ENCODE measurements at regions not wholly inside any gene's neighbourhood (a gene's known extent, or its start where the extent isn't known, plus 50 kb on each side); places are given as distances from the start of the nearest gene placed in this dataset.

DNA sequence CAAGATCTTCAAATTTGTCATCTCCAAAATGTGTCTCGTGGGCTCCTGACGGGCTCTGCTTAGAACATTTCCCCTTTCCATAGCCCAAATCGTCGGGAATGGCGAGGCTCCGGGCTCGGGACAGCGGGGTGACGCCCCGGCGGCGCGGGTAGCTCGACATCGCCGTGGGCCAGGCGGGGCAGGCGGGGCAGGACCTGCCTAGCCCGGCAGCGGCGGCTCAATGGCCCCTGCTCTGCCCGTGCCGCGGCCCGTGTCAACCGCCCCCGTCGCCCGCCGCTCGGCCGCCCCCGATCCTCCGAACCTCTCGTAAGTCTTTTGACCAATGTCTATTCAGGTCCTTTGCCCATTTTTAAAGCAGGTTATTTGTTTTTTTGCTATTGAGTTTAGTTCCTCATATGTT is 111.2 kb downstream of the PMAIP1 start:
- no peak for TF ChIP-seq POLR2A (conservative IDR thresholded peaks at IDR 0.05)
- TF ChIP-seq, protein P1, sequence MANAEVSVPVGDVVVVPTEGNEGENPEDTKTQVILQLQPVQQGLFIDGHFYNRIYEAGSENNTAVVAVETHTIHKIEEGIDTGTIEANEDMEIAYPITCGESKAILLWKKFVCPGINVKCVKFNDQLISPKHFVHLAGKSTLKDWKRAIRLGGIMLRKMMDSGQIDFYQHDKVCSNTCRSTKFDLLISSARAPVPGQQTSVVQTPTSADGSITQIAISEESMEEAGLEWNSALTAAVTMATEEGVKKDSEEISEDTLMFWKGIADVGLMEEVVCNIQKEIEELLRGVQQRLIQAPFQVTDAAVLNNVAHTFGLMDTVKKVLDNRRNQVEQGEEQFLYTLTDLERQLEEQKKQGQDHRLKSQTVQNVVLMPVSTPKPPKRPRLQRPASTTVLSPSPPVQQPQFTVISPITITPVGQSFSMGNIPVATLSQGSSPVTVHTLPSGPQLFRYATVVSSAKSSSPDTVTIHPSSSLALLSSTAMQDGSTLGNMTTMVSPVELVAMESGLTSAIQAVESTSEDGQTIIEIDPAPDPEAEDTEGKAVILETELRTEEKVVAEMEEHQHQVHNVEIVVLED (CRISPR knock-in tag; IDR thresholded peaks at IDR 0.05) = no peak
- TF ChIP-seq, protein P2, sequence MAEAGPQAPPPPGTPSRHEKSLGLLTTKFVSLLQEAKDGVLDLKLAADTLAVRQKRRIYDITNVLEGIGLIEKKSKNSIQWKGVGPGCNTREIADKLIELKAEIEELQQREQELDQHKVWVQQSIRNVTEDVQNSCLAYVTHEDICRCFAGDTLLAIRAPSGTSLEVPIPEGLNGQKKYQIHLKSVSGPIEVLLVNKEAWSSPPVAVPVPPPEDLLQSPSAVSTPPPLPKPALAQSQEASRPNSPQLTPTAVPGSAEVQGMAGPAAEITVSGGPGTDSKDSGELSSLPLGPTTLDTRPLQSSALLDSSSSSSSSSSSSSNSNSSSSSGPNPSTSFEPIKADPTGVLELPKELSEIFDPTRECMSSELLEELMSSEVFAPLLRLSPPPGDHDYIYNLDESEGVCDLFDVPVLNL (CRISPR knock-in tag; IDR thresholded peaks at IDR 0.05; ENCODE audit: low read depth) = no peak
- no peak for TF ChIP-seq CBX1 (IDR thresholded peaks at IDR 0.05; ENCODE audit: low read depth)
- TF ChIP-seq, protein P3, sequence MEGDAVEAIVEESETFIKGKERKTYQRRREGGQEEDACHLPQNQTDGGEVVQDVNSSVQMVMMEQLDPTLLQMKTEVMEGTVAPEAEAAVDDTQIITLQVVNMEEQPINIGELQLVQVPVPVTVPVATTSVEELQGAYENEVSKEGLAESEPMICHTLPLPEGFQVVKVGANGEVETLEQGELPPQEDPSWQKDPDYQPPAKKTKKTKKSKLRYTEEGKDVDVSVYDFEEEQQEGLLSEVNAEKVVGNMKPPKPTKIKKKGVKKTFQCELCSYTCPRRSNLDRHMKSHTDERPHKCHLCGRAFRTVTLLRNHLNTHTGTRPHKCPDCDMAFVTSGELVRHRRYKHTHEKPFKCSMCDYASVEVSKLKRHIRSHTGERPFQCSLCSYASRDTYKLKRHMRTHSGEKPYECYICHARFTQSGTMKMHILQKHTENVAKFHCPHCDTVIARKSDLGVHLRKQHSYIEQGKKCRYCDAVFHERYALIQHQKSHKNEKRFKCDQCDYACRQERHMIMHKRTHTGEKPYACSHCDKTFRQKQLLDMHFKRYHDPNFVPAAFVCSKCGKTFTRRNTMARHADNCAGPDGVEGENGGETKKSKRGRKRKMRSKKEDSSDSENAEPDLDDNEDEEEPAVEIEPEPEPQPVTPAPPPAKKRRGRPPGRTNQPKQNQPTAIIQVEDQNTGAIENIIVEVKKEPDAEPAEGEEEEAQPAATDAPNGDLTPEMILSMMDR (IDR thresholded peaks at IDR 0.05 in 2 of 3, conservative IDR thresholded peaks at IDR 0.05 in 1 of 3; ENCODE audit: insufficient read depth in 2 of 3, low read depth in 1 of 3, low read length in 3 of 3) = no peak
- no peak for TF ChIP-seq GATA2 (CRISPR knock-in tag; IDR thresholded peaks at IDR 0.05)
- no peak for TF ChIP-seq FOXM1 (IDR thresholded peaks at IDR 0.05; ENCODE audit: low read depth)
- no peak for TF ChIP-seq FOXM1 (CRISPR knock-in tag; IDR thresholded peaks at IDR 0.05; ENCODE audit: low read depth)
- no peak for TF ChIP-seq EZH2 (IDR thresholded peaks at IDR 0.05; ENCODE audit: borderline replicate concordance, low read depth, low read length)
- TF ChIP-seq CEBPB (tag; IDR thresholded peaks at IDR 0.05) = no peak
- TF ChIP-seq, protein P4, sequence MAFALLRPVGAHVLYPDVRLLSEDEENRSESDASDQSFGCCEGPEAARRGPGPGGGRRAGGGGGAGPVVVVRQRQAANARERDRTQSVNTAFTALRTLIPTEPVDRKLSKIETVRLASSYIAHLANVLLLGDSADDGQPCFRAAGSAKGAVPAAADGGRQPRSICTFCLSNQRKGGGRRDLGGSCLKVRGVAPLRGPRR (CRISPR knock-in tag; IDR thresholded peaks at IDR 0.05) = no peak
- TF ChIP-seq, protein P5, sequence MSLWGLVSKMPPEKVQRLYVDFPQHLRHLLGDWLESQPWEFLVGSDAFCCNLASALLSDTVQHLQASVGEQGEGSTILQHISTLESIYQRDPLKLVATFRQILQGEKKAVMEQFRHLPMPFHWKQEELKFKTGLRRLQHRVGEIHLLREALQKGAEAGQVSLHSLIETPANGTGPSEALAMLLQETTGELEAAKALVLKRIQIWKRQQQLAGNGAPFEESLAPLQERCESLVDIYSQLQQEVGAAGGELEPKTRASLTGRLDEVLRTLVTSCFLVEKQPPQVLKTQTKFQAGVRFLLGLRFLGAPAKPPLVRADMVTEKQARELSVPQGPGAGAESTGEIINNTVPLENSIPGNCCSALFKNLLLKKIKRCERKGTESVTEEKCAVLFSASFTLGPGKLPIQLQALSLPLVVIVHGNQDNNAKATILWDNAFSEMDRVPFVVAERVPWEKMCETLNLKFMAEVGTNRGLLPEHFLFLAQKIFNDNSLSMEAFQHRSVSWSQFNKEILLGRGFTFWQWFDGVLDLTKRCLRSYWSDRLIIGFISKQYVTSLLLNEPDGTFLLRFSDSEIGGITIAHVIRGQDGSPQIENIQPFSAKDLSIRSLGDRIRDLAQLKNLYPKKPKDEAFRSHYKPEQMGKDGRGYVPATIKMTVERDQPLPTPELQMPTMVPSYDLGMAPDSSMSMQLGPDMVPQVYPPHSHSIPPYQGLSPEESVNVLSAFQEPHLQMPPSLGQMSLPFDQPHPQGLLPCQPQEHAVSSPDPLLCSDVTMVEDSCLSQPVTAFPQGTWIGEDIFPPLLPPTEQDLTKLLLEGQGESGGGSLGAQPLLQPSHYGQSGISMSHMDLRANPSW (CRISPR knock-in tag; IDR thresholded peaks at IDR 0.05) = no peak
- no peak for TF ChIP-seq SMARCA4 (IDR thresholded peaks at IDR 0.05)
- no peak for TF ChIP-seq RBM39 (optimal IDR thresholded peaks at IDR 0.05; ENCODE audit: low read depth, low read length)

Data from K562 (cell line).